ENCODE measurements at regions not wholly inside any gene's neighbourhood (a gene's known extent, or its start where the extent isn't known, plus 50 kb on each side); places are given as distances from the start of the nearest gene placed in this dataset.

DNA sequence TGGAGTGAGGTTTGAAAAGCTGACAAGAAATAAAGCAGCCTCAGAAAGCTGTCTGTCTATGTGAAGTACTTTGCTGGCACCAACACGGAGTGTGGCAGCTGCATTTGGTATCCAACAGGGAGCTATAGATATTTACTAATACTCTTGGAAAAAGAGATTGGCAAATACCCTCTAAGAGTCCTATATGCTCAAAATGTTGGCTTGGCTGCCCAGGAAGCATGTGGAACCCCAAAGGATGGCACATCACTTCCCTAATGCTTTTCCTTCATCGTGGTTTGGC lies 398.3 kb downstream of the TLE4 start:
- no peak for DNase-seq
- no peak for TF ChIP-seq POLR2A (IDR thresholded peaks at IDR 0.05)
- no peak for TF ChIP-seq CTCF (IDR thresholded peaks at IDR 0.05)
- no peak for TF ChIP-seq EP300 (IDR thresholded peaks at IDR 0.05)
- no peak for TF ChIP-seq POLR2AphosphoS5 (IDR thresholded peaks at IDR 0.05)
- no peak overlapping the region for H3K27ac ChIP-seq
- 90% methylated on average over 2 of the region's 2 CpGs for WGBS, 2 donors
- intact Hi-C loops (cut with DNase I) = no loop called here
- no peaks in the 10 kb centered on the region for H3K27me3 ChIP-seq
- H3K4me1 ChIP-seq = no peaks in the 10 kb centered on the region
- no peak overlapping the region for H3K4me3 ChIP-seq
- H3K36me3 ChIP-seq = no peaks in the 10 kb centered on the region
- H3K9me3 ChIP-seq = no peaks in the 10 kb centered on the region

DNA sequence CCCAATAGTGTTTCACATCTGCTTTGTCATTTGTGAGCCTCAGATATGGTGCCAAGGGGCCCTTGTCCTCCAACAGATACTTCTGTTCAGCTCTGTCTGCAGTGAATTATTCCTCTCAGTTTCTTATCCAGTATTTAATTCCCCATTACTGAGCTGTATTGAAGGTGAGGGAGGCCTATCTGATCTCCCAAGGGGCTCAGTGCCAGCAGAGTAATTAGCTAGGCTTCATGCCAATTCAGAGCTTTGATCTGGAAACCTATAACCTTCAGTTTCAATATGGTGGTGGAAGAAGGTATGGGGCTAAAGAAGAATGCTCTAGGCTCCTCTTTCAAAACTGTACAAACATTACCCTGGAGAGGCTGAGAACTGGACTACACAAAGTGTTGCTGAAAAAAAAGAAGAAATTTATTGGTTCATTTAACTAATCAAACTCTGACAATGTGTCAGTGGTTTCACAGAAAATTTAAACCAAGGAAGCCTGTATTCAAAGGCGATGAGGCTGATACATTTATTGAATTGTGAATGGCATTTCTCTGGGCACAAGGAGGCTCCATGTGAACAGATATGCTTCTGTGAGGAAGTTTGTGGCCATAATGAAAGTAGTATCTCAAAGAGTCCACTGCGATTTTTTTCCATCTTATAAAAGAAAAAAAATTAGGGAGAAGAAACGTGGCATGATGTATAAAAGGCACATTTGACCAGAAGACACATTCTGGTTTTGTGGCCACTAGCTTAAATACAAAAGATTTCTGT lies 397.8 kb downstream of the TLE4 start:
- H3K36me3 ChIP-seq = no peaks in the 10 kb centered on the region
- intact Hi-C loops (cut with DNase I) = no loop called here
- WGBS, 2 donors = 79 to 89% methylated on average over 3 of the region's 3 CpGs

DNA sequence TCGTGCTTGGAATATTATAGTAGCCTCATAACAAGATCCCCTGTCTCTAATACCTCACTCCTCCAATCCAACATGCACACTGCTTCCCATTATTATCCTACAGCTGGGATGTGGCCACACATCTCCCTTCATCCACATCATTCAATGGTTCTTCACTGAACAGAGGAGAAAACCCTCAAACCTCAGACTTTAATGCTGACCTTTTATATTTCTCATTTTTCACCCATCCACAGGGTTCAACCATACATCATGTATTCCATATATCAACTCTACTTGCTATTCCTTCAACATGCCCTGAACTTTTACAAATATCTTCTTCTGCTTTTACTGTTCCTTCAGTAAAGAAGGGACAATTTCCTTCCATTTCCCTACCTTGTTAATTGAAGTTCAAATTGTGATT lies 396.8 kb downstream of the TLE4 start:
- no peak for DNase-seq
- Histone ChIP-seq H3K4me1 (no peaks in the 10 kb centered on the region), H3K27me3 (no peaks in the 10 kb centered on the region), H3K36me3 (no peaks in the 10 kb centered on the region), H3K4me3 (no peak overlapping the region), H3K27ac (no peak overlapping the region), H3K9me3 (no peaks in the 10 kb centered on the region)
- intact Hi-C loops (cut with DNase I) = no loop called here
- no peak for TF ChIP-seq POLR2AphosphoS5 (IDR thresholded peaks at IDR 0.05)
- no peak for TF ChIP-seq POLR2A (IDR thresholded peaks at IDR 0.05)
- TF ChIP-seq EP300 (IDR thresholded peaks at IDR 0.05) = no peak
- TF ChIP-seq CTCF (IDR thresholded peaks at IDR 0.05) = no peak
- WGBS, 2 donors = 79 to 82% methylated on average over 1 of the region's 1 CpG

More for the DNA sequence above, 397.8 kb downstream of the TLE4 start:
- TF ChIP-seq POLR2A (IDR thresholded peaks at IDR 0.05) = no peak
- no peak for TF ChIP-seq POLR2AphosphoS5 (IDR thresholded peaks at IDR 0.05)
- TF ChIP-seq CTCF (IDR thresholded peaks at IDR 0.05) = no peak
- no peak for TF ChIP-seq EP300 (IDR thresholded peaks at IDR 0.05)
- Histone ChIP-seq H3K27ac (no peak overlapping the region), H3K9me3 (no peaks in the 10 kb centered on the region), H3K27me3 (no peaks in the 10 kb centered on the region), H3K4me1 (no peaks in the 10 kb centered on the region), H3K4me3 (no peak overlapping the region)
- DNase-seq = no peak

GRCh38 chr9:79962836-79963235 lies 391.1 kb downstream of the TLE4 start:
- no peak for DNase-seq
- no peak for TF ChIP-seq POLR2AphosphoS5 (IDR thresholded peaks at IDR 0.05)
- no peak for TF ChIP-seq POLR2A (IDR thresholded peaks at IDR 0.05)
- no peak for TF ChIP-seq CTCF (IDR thresholded peaks at IDR 0.05)
- TF ChIP-seq EP300 (IDR thresholded peaks at IDR 0.05) = no peak
- H3K36me3 ChIP-seq = no peaks in the 10 kb centered on the region
- no peaks in the 10 kb centered on the region for H3K27me3 ChIP-seq
- intact Hi-C loops (cut with DNase I) = no loop called here
- no peaks in the 10 kb centered on the region for H3K4me1 ChIP-seq
- H3K9me3 ChIP-seq = no peaks in the 10 kb centered on the region
- H3K27ac ChIP-seq = no peak overlapping the region
- H3K4me3 ChIP-seq = no peak overlapping the region
- 83% methylated on average over 3 of the region's 3 CpGs for WGBS, 2 donors

DNA sequence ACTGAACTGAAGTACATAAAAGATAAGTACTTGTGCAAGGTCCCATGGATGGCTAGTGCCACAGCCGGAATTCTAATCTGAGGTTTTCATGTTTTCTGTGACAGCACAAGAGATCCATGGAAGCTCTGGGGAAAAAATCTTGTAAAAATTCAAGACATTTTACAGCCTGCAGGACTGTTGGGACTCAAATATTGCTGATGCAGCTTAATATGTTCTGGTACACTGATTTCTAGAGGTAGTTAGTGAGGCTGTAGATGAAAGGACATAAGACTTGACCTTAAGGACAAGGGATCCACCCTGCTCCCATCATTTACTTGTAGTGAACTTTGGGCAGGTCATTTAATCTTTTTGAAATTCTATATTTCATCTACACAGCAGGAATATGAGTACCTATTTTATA lies 390.4 kb downstream of the TLE4 start:
- no peak for TF ChIP-seq EP300 (IDR thresholded peaks at IDR 0.05)
- no peak overlapping the region for H3K4me3 ChIP-seq
- no peak overlapping the region for H3K27ac ChIP-seq
- no peaks in the 10 kb centered on the region for H3K9me3 ChIP-seq
- no peaks in the 10 kb centered on the region for H3K36me3 ChIP-seq
- DNase-seq = no peak
- WGBS, 2 donors = 89 to 97% methylated on average over 1 of the region's 1 CpG
- no peaks in the 10 kb centered on the region for H3K4me1 ChIP-seq
- intact Hi-C loops (cut with DNase I) = no loop called here
- H3K27me3 ChIP-seq = no peaks in the 10 kb centered on the region

Measured in sigmoid colon (tissue), 6 donors.